ENCODE measurements at regions not wholly inside any gene's neighbourhood (a gene's known extent, or its start where the extent isn't known, plus 50 kb on each side); places are given as distances from the start of the nearest gene placed in this dataset.

- TF ChIP-seq CTCF (IDR thresholded peaks at IDR 0.05) (no peak), POLR2A (IDR thresholded peaks at IDR 0.05) (no peak)
Measured at GRCh38 chr13:84940798-84941197, 858.4 kb downstream of the SLITRK6 start.

Data from adrenal gland (tissue), 5 donors.